HepG2 (cell line): ENCODE measurements at regions not wholly inside any gene's neighbourhood (a gene's known extent, or its start where the extent isn't known, plus 50 kb on each side); places are given as distances from the start of the nearest gene placed in this dataset.

Experiments
- ATAC-seq: fragments of 200-7000 bp; cut with Tn5 transposase; 3 replicates; pipeline ENCODE4 v1.9.1; 2020; ENCODE audit warnings: mild to moderate bottlenecking, moderate library complexity
- BruUV-seq: library from RNA; stranded (reverse); fragments of 400-500 nt; replicated peaks from 2 replicates; lab custom pipeline; 2021; lab: Mats Ljungman, UMichigan
- CTCF ChIA-PET: fragments of 300-600 bp; formaldehyde crosslinking; extraction: SDS; loops from one replicate; lab custom pipeline; 2021; ENCODE audit warnings: low total read pairs, inconsistent platforms, low intra/inter-chr PET ratio; lab: Yijun Ruan, JAX
- POLR2A ChIA-PET: fragments of 350-600 bp; sonication (Branson Sonifier 250); formaldehyde crosslinking; loops from one replicate; lab custom pipeline; 2020; ENCODE audit warnings: antibody characterized with exemption, inconsistent platforms; lab: Yijun Ruan, JAX
- DNase-seq: peaks from one replicate; pipeline ENCODE4 v3.0.0-alpha.2; 2015; ENCODE audit warnings: low spot score
- FAIRE-seq: peaks from 3 replicates; lab custom pipeline; 2011; peaks lifted over from hg19 to GRCh38; lab: Jason Lieb, UNC
- H2AFZ ChIP-seq: one replicate; pipeline ENCODE4 v1.6.1; 2011; ENCODE audit warnings: low read length, inconsistent platforms
- H3K27ac ChIP-seq: fragments of 300-600 bp; 3 replicates; pipeline ENCODE4 v1.8.0; 2011; ENCODE audit warnings: mixed run types, mild to moderate bottlenecking, mixed read lengths, low read length, inconsistent platforms; ENCODE audit not compliant: insufficient read depth; ENCODE audit errors: extremely low read length
- H3K27me3 ChIP-seq, 2 experiments: fragments of 200-600 bp in 1 of 2; 2 replicates in 1 of 2; 3 replicates in 1 of 2; pipeline versions ENCODE4 v1.6.0 to v1.8.0; 2011; ENCODE audit warnings: low read length in 2 of 2, mild to moderate bottlenecking in 2 of 2, moderate library complexity in 2 of 2, inconsistent platforms in 1 of 2; ENCODE audit not compliant: insufficient read depth in 2 of 2, control insufficient read depth in 1 of 2
- H3K36me3 ChIP-seq, 2 experiments: fragments of 200-600 bp in 1 of 2; replicated peaks in 1 of 2; 2 replicates in 1 of 2; 3 replicates in 1 of 2; pipeline versions ENCODE4 v1.5.1 to v1.8.0; 2011; ENCODE audit warnings: low read length in 2 of 2, inconsistent platforms in 1 of 2; ENCODE audit not compliant: insufficient read depth in 2 of 2, control insufficient read depth in 1 of 2
- H3K4me1 ChIP-seq: 2 replicates; pipeline ENCODE4 v1.5.1; 2012; ENCODE audit warnings: low read length, inconsistent platforms; ENCODE audit not compliant: insufficient read depth
- H3K4me2 ChIP-seq: 2 replicates; pipeline ENCODE4 v1.6.0; 2011; ENCODE audit warnings: low read depth, low read length, inconsistent platforms
- H3K4me3 ChIP-seq, 3 experiments: fragments of 200-600 bp in 1 of 3; sonication (generic), shearing (Covaris generic) in 1 of 3; replicated peaks in 1 of 3; 2 replicates each; pipeline ENCODE4 v1.5.1; 2011 to 2016; ENCODE audit warnings: low read length in 3 of 3, inconsistent platforms in 2 of 3, low read depth in 2 of 3, mild to moderate bottlenecking in 2 of 3, control low read depth in 1 of 3, mixed read lengths in 1 of 3; ENCODE audit not compliant: insufficient read depth in 1 of 3
- H3K79me2 ChIP-seq: one replicate; pipeline ENCODE4 v1.6.1; 2011; ENCODE audit warnings: low read length, inconsistent platforms; ENCODE audit not compliant: insufficient read depth
- H3K9ac ChIP-seq: 2 replicates; pipeline ENCODE4 v1.6.0; 2011; ENCODE audit warnings: mild to moderate bottlenecking, low read depth, low read length, inconsistent platforms; ENCODE audit not compliant: insufficient read depth
- H3K9me3 ChIP-seq: 2 replicates; pipeline ENCODE4 v1.5.1; 2012; ENCODE audit warnings: mild to moderate bottlenecking, low read length
- H4K20me1 ChIP-seq: 2 replicates; pipeline ENCODE4 v1.6.0; 2011; ENCODE audit warnings: inconsistent platforms, mild to moderate bottlenecking, low read length, moderate library complexity; ENCODE audit not compliant: insufficient read depth
- ARNTL ChIP-seq: sonication (generic); formaldehyde crosslinking; IDR thresholded peaks from 2 replicates; pipeline ENCODE4 v1.4.0; 2020; ENCODE audit warnings: mild to moderate bottlenecking, missing genetic modification reagents
- CHCHD3 ChIP-seq: sonication (generic); formaldehyde crosslinking; IDR thresholded peaks from 2 replicates; pipeline ENCODE4 v1.8.0; 2022; ENCODE audit warnings: mild to moderate bottlenecking, missing genetic modification reagents, moderate library complexity
- GATAD2A ChIP-seq: IDR thresholded peaks from 2 replicates; pipeline ENCODE4 v1.6.1; 2016
- KLF13 ChIP-seq: sonication (generic); formaldehyde crosslinking; IDR thresholded peaks from 2 replicates; pipeline ENCODE4 v1.4.0; 2020; ENCODE audit warnings: mild to moderate bottlenecking, missing genetic modification reagents
- MIER3 ChIP-seq: IDR thresholded peaks from 2 replicates; pipeline ENCODE4 v1.6.1; 2016; ENCODE audit warnings: missing compliant biosample characterization, borderline replicate concordance
- NFIB ChIP-seq: sonication (generic); formaldehyde crosslinking; IDR thresholded peaks from 2 replicates; pipeline ENCODE4 v1.9.0; 2021; ENCODE audit warnings: missing genetic modification reagents, mild to moderate bottlenecking, borderline replicate concordance
- NFRKB ChIP-seq: fragments of 450-650 bp; IDR thresholded peaks from 2 replicates; pipeline ENCODE4 v1.6.1; 2017
- PCBP2 ChIP-seq: fragments of 200-400 bp; formaldehyde crosslinking; optimal IDR thresholded peaks from 2 replicates; pipeline ENCODE3; 2018; ENCODE audit warnings: low read length, low read depth; ENCODE audit not compliant: poor library complexity, severe bottlenecking
- SP5 ChIP-seq: IDR thresholded peaks from 2 replicates; pipeline ENCODE4 v1.6.1; 2016; ENCODE audit warnings: low read depth, borderline replicate concordance
- TEAD3 ChIP-seq: optimal IDR thresholded peaks from 2 replicates; pipeline ENCODE3; 2016; ENCODE audit warnings: borderline replicate concordance
- ZNF7 ChIP-seq: IDR thresholded peaks from 2 replicates; pipeline ENCODE4 v1.6.1; 2016; ENCODE audit warnings: missing biosample characterization, missing genetic modification reagents
- WGBS: methylation state at CpG from one replicate; pipeline ENCODE4 v1.1.6; 2017; ENCODE audit warnings: low lambda C conversion rate; 5-methylcytosine and 5-hydroxymethylcytosine counted together
- in situ Hi-C: cut with HindIII; loops from 2 replicates; pipeline ENCODE4 v1.10.0; 2017; ENCODE audit warnings: low pct_unique_long_range_greater_than_20kb; ENCODE audit not compliant: extremely low pct_ligation_motif_present
- intact Hi-C: fragments of 100-400 bp; cut with micrococcal nuclease; formaldehyde crosslinking; loops from one replicate; pipeline ENCODE4 v1.10.0; 2022; ENCODE audit not compliant: unreplicated experiment
- TF ChIP-seq, protein P1 (sequence below): sonication (generic); formaldehyde crosslinking; IDR thresholded peaks from 2 replicates; pipeline ENCODE4 v1.5.0; 2020; ENCODE audit warnings: mild to moderate bottlenecking, missing genetic modification reagents
- TF ChIP-seq, protein P2 (sequence below): sonication (generic); formaldehyde crosslinking; IDR thresholded peaks from 2 replicates; pipeline ENCODE4 v1.5.0; 2020; ENCODE audit warnings: mild to moderate bottlenecking, missing genetic modification reagents
- TF ChIP-seq, protein P3 (sequence below): sonication (generic); formaldehyde crosslinking; conservative IDR thresholded peaks from 2 replicates; pipeline ENCODE4 v1.8.0; 2022; ENCODE audit warnings: low read depth, missing genetic modification reagents

DNA sequence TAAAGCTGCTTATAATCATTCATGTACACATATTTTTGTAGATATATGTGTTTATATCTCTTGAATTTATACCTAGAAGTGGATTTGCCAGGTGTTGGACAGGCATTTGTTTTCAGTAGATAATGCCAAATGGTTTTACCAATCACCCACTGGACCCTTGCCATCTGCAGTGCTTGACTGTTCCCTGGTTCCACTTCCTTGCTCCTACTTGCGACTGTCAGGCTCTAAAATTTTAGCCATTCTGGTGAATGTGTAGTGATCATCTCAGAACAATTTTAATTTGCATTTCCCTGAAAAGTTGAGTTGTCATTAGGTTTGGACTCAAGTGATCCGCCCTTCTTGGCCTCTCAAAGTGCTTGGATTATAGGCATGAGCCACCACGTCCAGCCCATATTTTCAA, 122.4 kb upstream of the SLC34A2 start:
- Histone ChIP-seq H3K79me2 (no peaks in the 10 kb centered on the region), H3K4me1 (peaks cover 39% of the 10 kb centered on the region), H3K4me2 (no peak overlapping the region), H3K9ac (no peak overlapping the region), H2AFZ (no peak overlapping the region), H3K27me3 (no peaks in the 10 kb centered on the region; a peak in 1 of 5 replicates), H3K27ac (no peak overlapping the region), H4K20me1 (no peaks in the 10 kb centered on the region), H3K4me3 (no peak overlapping the region), H3K36me3 (no peaks in the 10 kb centered on the region), H3K9me3 (no peaks in the 10 kb centered on the region)
- in situ Hi-C loops: loop anchor here (25.0 kb wide), 1 partner anchor 229 kb away; no protein-coding TSS in a partner anchor
- FAIRE-seq (no peak), ATAC-seq (no peak), DNase-seq (no peak)
- BruUV-seq: no TSS peak
- TF ChIP-seq ZNF7 (CRISPR knock-in tag) (peak; percentile 77), ARNTL (CRISPR knock-in tag) (no peak)
- intact Hi-C loops: no loop called here
- POLR2A ChIA-PET: no interaction called here
- WGBS: 64% methylated on average over 3 of the region's 3 CpGs
- CTCF ChIA-PET: no interaction called here

DNA sequence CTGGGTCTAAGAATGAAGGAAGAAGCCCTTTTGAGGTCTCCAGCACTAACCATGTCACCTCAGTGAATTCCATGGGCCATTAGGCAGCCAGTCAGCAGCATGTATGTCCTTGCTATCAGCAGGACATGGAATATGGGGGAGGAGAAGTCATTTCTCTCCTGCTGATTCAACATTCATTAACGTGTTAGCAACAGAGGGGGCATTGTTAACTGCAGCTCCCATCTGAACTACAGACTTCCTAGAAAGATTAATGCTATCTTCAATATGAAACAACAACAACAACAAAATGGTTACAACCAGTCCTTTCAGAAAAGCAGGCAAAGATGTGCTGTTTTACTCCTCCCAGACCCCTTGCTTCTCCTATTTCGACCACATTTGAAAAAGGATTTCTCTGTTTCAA, 120.4 kb upstream of the SLC34A2 start:
- H3K27ac ChIP-seq: no peak overlapping the region
- ATAC-seq (peak; percentile 95), FAIRE-seq (peak; percentile 74), DNase-seq (peak; percentile 85)
- peak overlapping the region; percentile 31 for H3K9ac ChIP-seq
- ChIA-PET POLR2A (no interaction called here), CTCF (no interaction called here)
- H3K27me3 ChIP-seq: no peaks in the 10 kb centered on the region; a peak in 2 of 5 replicates
- in situ Hi-C loops: loop anchor here (25.0 kb wide), 1 partner anchor 227 kb away; no protein-coding TSS in a partner anchor
- intact Hi-C loops: no loop called here
- H4K20me1 ChIP-seq: no peaks in the 10 kb centered on the region
- peak overlapping the region in 2 of 3 experiments; percentile 18 to 38; a peak in 2 of 6 replicates for H3K4me3 ChIP-seq
- 0% methylated on average over 2 of the region's 2 CpGs for whole genome bisulfite sequencing
- H3K36me3 ChIP-seq: no peaks in the 10 kb centered on the region
- no TSS peak for BruUV-seq
- H3K4me1 ChIP-seq: peaks cover 45% of the 10 kb centered on the region
- no peaks in the 10 kb centered on the region for H3K9me3 ChIP-seq
- no peaks in the 10 kb centered on the region for H3K79me2 ChIP-seq
- H2AFZ ChIP-seq: peak overlapping the region; percentile 62
- H3K4me2 ChIP-seq: peak overlapping the region; percentile 75
- TF ChIP-seq TEAD3 (CRISPR knock-in tag) (peak; percentile 60), KLF13 (CRISPR knock-in tag) (no peak), NFRKB (no peak), GATAD2A (CRISPR knock-in tag) (peak; percentile 19), SP5 (CRISPR knock-in tag) (peak; percentile 84), PCBP2 (no peak), CHCHD3 (CRISPR knock-in tag) (no peak), NFIB (CRISPR knock-in tag) (no peak), MIER3 (0 out of 2 replicates have a peak, but pooled peaks have one; percentile 14)
- TF ChIP-seq, protein P1, sequence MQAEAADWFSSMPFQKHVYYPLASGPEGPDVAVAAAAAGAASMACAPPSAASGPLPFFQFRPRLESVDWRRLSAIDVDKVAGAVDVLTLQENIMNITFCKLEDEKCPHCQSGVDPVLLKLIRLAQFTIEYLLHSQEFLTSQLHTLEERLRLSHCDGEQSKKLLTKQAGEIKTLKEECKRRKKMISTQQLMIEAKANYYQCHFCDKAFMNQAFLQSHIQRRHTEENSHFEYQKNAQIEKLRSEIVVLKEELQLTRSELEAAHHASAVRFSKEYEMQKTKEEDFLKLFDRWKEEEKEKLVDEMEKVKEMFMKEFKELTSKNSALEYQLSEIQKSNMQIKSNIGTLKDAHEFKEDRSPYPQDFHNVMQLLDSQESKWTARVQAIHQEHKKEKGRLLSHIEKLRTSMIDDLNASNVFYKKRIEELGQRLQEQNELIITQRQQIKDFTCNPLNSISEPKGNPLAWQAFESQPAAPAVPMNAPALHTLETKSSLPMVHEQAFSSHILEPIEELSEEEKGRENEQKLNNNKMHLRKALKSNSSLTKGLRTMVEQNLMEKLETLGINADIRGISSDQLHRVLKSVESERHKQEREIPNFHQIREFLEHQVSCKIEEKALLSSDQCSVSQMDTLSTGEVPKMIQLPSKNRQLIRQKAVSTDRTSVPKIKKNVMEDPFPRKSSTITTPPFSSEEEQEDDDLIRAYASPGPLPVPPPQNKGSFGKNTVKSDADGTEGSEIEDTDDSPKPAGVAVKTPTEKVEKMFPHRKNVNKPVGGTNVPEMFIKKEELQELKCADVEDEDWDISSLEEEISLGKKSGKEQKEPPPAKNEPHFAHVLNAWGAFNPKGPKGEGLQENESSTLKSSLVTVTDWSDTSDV (CRISPR knock-in tag): no peak
- TF ChIP-seq, protein P2, sequence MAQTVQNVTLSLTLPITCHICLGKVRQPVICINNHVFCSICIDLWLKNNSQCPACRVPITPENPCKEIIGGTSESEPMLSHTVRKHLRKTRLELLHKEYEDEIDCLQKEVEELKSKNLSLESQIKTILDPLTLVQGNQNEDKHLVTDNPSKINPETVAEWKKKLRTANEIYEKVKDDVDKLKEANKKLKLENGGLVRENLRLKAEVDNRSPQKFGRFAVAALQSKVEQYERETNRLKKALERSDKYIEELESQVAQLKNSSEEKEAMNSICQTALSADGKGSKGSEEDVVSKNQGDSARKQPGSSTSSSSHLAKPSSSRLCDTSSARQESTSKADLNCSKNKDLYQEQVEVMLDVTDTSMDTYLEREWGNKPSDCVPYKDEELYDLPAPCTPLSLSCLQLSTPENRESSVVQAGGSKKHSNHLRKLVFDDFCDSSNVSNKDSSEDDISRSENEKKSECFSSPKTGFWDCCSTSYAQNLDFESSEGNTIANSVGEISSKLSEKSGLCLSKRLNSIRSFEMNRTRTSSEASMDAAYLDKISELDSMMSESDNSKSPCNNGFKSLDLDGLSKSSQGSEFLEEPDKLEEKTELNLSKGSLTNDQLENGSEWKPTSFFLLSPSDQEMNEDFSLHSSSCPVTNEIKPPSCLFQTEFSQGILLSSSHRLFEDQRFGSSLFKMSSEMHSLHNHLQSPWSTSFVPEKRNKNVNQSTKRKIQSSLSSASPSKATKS (CRISPR knock-in tag): no peak
- TF ChIP-seq, protein P3, sequence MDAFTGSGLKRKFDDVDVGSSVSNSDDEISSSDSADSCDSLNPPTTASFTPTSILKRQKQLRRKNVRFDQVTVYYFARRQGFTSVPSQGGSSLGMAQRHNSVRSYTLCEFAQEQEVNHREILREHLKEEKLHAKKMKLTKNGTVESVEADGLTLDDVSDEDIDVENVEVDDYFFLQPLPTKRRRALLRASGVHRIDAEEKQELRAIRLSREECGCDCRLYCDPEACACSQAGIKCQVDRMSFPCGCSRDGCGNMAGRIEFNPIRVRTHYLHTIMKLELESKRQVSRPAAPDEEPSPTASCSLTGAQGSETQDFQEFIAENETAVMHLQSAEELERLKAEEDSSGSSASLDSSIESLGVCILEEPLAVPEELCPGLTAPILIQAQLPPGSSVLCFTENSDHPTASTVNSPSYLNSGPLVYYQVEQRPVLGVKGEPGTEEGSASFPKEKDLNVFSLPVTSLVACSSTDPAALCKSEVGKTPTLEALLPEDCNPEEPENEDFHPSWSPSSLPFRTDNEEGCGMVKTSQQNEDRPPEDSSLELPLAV (CRISPR knock-in tag): no peak
